ENCODE measurements at regions not wholly inside any gene's neighbourhood (a gene's known extent, or its start where the extent isn't known, plus 50 kb on each side); places are given as distances from the start of the nearest gene placed in this dataset.

DNA sequence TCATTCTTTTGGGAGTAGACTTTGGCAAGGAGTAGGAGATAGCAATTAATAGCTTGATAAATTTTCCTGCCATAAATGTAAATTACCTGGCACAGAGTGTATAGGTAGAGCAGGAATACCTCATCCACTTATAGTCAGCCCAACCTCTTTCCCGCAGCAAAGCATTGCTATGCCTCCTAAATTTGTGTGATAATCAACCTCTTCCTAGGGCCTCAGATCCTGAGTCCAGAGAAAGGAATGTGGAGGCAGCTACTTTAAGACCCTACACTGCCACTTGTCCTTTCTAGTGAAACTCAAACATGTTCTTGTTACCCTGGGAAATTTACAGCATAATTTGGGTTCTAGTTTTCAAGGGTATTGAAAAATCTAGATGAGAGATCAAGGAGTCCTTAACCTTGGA is 919.0 kb downstream of the RAPGEF2 start:
- no peaks in the 10 kb centered on the region for H3K27me3 ChIP-seq (ENCODE audit: low read depth, low read length)
- no peaks in the 10 kb centered on the region for H4K20me1 ChIP-seq (ENCODE audit: insufficient read depth, low read length)
- no peak overlapping the region for H3K27ac ChIP-seq (ENCODE audit: low read length)
- no peak for TF ChIP-seq EZH2phosphoT487 (IDR thresholded peaks at IDR 0.05; ENCODE audit: low read depth)
- TF ChIP-seq, protein P1, sequence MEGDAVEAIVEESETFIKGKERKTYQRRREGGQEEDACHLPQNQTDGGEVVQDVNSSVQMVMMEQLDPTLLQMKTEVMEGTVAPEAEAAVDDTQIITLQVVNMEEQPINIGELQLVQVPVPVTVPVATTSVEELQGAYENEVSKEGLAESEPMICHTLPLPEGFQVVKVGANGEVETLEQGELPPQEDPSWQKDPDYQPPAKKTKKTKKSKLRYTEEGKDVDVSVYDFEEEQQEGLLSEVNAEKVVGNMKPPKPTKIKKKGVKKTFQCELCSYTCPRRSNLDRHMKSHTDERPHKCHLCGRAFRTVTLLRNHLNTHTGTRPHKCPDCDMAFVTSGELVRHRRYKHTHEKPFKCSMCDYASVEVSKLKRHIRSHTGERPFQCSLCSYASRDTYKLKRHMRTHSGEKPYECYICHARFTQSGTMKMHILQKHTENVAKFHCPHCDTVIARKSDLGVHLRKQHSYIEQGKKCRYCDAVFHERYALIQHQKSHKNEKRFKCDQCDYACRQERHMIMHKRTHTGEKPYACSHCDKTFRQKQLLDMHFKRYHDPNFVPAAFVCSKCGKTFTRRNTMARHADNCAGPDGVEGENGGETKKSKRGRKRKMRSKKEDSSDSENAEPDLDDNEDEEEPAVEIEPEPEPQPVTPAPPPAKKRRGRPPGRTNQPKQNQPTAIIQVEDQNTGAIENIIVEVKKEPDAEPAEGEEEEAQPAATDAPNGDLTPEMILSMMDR (IDR thresholded peaks at IDR 0.05; ENCODE audit: low read depth, low read length), result no peak
- H3K9me3 ChIP-seq (ENCODE audit: insufficient read depth, low read length), result no peaks in the 10 kb centered on the region
- H3K36me3 ChIP-seq (replicated peaks; ENCODE audit: low read depth, low read length), result no peaks in the 10 kb centered on the region
- H3K9ac ChIP-seq (ENCODE audit: low read length), result no peak overlapping the region
- H3K79me2 ChIP-seq (ENCODE audit: low read length), result no peaks in the 10 kb centered on the region
- no peaks in the 10 kb centered on the region for H3K4me1 ChIP-seq (ENCODE audit: low read length)
- H3K4me3 ChIP-seq (ENCODE audit: low read length), result no peak overlapping the region
- H2AFZ ChIP-seq (ENCODE audit: low read depth, low read length), result no peak overlapping the region; the same call in 1 of the 2 replicates
- no peak overlapping the region for H3K4me2 ChIP-seq (ENCODE audit: low read length)

DNA sequence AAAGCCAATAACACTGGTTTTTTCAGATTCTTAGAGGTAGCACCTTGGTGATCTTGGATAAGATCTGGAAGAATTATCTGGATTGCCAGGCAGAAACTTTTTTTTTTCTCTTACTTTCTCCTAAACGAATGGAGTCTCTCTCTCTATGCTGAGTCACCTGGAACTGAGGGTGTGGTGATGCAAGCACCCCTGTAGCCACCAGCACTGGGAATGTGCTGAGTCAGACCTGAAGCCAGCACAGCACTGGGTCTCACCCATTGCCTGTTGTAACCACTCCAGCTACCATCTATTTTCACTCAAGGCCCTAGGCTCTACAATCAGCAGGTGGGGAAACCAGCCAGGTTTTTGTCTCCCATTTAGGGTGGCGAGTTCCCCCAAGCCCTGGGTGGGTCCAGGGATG is 923.8 kb downstream of the RAPGEF2 start:
- H4K20me1 ChIP-seq (ENCODE audit: insufficient read depth, low read length), result no peaks in the 10 kb centered on the region
- H3K27ac ChIP-seq (ENCODE audit: low read length), result no peak overlapping the region
- no peaks in the 10 kb centered on the region for H3K27me3 ChIP-seq (ENCODE audit: low read depth, low read length)
- no peak overlapping the region for H2AFZ ChIP-seq (ENCODE audit: low read depth, low read length)
- no peaks in the 10 kb centered on the region for H3K36me3 ChIP-seq (replicated peaks; ENCODE audit: low read depth, low read length)
- no peak overlapping the region for H3K4me2 ChIP-seq (ENCODE audit: low read length)
- TF ChIP-seq, protein P1 (IDR thresholded peaks at IDR 0.05; ENCODE audit: low read depth, low read length), result no peak
- no peak for TF ChIP-seq EZH2phosphoT487 (IDR thresholded peaks at IDR 0.05; ENCODE audit: low read depth)
- no peaks in the 10 kb centered on the region for H3K9me3 ChIP-seq (ENCODE audit: insufficient read depth, low read length)
- no peak overlapping the region for H3K9ac ChIP-seq (ENCODE audit: low read length)
- H3K79me2 ChIP-seq (ENCODE audit: low read length), result no peaks in the 10 kb centered on the region
- H3K4me1 ChIP-seq (ENCODE audit: low read length), result no peaks in the 10 kb centered on the region
- H3K4me3 ChIP-seq (ENCODE audit: low read length), result no peak overlapping the region

DNA sequence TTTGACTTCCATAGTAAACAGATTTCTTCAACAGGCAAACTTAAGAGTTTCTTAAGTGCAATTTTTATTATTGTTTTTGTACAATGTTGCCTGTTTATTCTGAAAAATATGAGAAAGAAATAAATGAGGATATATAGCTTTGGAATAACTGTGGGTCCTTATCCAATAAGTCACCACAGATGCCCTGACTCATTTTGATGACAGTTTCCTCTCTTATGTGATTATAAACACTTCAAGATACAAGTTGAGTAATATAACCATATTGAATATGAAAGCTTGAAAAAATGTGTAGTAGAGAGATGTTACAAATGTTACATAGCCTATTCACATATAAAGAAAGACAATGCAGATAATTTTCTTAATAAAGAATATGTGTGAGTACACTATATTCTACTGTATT is 931.6 kb downstream of the RAPGEF2 start:
- Histone ChIP-seq H3K9me3 (ENCODE audit: insufficient read depth, low read length) (no peaks in the 10 kb centered on the region), H4K20me1 (ENCODE audit: insufficient read depth, low read length) (no peaks in the 10 kb centered on the region), H3K4me1 (ENCODE audit: low read length) (no peaks in the 10 kb centered on the region), H3K79me2 (ENCODE audit: low read length) (no peaks in the 10 kb centered on the region), H3K4me3 (ENCODE audit: low read length) (no peak overlapping the region), H2AFZ (ENCODE audit: low read depth, low read length) (no peak overlapping the region), H3K27ac (ENCODE audit: low read length) (no peak overlapping the region), H3K36me3 (replicated peaks; ENCODE audit: low read depth, low read length) (no peaks in the 10 kb centered on the region), H3K4me2 (ENCODE audit: low read length) (no peak overlapping the region), H3K9ac (ENCODE audit: low read length) (no peak overlapping the region), H3K27me3 (ENCODE audit: low read depth, low read length) (no peaks in the 10 kb centered on the region)
- TF ChIP-seq, protein P1 (IDR thresholded peaks at IDR 0.05; ENCODE audit: low read depth, low read length), result no peak
- no peak for TF ChIP-seq EZH2phosphoT487 (IDR thresholded peaks at IDR 0.05; ENCODE audit: low read depth)

DNA sequence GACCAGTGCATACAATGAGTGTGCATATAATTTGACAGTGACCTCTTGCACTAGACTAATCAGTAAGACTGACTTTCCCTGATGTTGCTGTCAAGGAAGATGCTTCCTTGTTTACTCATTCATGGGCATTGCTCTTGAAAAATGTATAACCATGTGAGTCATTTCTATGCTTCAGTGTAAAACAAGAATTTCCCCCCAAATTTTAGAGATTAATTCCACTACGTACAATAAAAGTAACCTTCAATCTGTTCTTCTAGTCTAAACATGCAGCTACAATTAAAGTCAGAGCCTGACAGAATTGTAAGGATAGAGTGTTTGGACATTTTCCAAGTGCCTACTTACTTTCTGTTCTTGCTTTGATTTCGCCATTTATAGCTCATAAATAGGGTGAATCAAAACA is 935.7 kb downstream of the RAPGEF2 start:
- Histone ChIP-seq H3K9ac (ENCODE audit: low read length) (no peak overlapping the region), H4K20me1 (ENCODE audit: insufficient read depth, low read length) (no peaks in the 10 kb centered on the region), H2AFZ (ENCODE audit: low read depth, low read length) (no peak overlapping the region), H3K4me2 (ENCODE audit: low read length) (no peak overlapping the region), H3K36me3 (replicated peaks; ENCODE audit: low read depth, low read length) (no peaks in the 10 kb centered on the region), H3K27me3 (ENCODE audit: low read depth, low read length) (no peaks in the 10 kb centered on the region), H3K4me3 (ENCODE audit: low read length) (no peak overlapping the region), H3K9me3 (ENCODE audit: insufficient read depth, low read length) (no peaks in the 10 kb centered on the region), H3K79me2 (ENCODE audit: low read length) (no peaks in the 10 kb centered on the region), H3K4me1 (ENCODE audit: low read length) (no peaks in the 10 kb centered on the region), H3K27ac (ENCODE audit: low read length) (no peak overlapping the region)
- TF ChIP-seq EZH2phosphoT487 (IDR thresholded peaks at IDR 0.05; ENCODE audit: low read depth), result no peak
- TF ChIP-seq, protein P1 (IDR thresholded peaks at IDR 0.05; ENCODE audit: low read depth, low read length), result no peak

Measured in OCI-LY3 (cell line).